NCI-H2227 (cell line): ENCODE measurements at regions not wholly inside any gene's neighbourhood (a gene's known extent, or its start where the extent isn't known, plus 50 kb on each side); places are given as distances from the start of the nearest gene placed in this dataset.

Experiments
- DNase-seq: peaks from one replicate; lab custom pipeline; 2025; ENCODE audit not compliant: unreplicated experiment; lab: John Stamatoyannopoulos, UW

DNA sequence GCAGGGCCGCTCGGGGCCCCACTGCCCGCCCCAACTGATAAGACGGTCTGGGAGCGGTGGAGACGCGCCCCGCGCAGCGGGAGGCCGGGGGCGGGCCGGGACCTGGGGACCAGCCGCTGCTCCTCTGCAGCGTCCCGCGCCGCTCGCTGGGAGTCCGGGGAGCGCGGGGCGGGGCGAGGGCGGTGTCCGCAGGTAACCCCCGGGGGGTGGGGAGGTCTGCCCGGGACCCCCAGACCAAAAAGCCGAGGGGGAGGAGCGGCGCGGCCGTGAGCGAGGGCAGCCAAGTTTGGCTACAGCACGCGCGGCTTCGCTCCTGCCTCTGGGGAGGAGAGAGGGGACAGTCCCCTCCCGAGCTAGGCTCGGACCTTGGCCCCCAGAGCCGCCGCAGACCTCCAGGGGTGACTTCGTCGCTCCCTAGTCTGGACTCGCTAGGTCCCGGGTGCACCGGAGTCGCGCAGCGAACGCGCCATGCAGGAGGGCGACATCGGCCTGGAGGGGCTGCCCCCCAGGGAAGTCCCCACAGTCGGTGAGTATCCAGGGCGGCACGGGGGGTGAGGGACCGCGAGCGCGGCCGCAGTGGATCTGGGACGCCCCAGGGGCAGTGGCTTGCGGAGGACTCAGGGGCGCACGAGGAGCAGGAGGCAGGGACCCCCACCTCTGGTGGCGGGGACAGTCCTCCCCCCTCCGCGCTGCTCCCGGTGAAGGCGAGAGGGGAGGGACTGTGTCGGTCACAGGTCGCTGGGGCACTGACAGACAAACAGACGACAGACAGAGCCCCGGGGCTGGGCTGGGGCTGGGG, 92.3 kb upstream of the ANO1 start:
- peak; percentile 27 for DNase-seq

DNA sequence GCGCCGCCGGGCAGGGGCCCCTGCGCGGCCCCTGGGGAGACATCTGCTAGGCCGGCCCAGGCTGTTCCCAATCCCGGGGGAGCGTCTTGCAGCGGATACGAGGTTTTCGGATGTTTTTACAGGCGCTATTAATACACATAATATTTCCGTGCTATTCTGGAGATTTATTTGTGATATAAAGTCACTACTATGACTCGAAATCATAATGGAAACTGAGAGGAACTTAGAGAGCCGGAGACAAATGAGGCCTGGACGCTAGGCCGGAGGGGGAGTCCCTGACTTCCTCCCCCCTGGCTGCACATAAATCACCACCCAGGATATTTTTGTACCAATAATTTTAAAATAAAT, 91.7 kb upstream of the ANO1 start:
- no peak for DNase-seq

DNA sequence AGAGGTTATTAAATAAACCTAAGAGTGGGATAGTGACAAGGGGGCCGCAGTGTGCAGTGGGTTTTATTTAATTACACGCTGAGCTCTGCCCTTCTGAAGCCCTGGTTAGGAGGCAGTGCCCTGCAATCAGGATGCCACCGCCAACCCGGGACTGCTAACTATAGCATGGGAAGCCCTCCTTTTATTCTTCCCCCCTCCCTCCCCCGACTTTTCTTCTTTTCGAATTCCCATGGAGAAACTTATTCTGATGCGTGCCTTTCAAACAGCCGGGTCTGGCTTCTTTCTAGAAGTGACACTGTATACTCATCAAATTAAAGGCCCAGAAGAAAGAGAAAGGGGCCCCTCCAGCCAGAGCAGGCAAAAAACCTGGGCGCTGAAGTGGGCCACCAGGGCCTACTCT, 91.3 kb upstream of the ANO1 start:
- DNase-seq, result no peak

DNA sequence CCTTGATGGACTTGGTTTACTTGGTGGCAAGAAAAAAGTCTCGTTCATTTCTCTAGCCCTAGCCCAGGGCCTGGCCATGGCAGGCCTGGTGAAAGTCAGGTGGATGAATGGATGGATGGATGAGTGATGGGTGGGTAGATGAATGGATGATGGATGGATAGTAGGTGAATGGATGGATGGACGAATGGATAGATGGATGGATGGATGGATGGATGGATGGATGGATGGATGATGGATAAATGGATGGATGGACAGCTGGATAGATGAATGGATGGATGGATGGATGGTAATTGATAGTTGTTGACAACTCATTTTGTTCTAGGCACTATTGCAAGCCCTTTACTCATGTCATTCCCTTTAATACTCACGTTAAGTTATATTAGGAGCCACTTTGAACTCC, 86.1 kb upstream of the ANO1 start:
- DNase-seq, result no peak

DNA sequence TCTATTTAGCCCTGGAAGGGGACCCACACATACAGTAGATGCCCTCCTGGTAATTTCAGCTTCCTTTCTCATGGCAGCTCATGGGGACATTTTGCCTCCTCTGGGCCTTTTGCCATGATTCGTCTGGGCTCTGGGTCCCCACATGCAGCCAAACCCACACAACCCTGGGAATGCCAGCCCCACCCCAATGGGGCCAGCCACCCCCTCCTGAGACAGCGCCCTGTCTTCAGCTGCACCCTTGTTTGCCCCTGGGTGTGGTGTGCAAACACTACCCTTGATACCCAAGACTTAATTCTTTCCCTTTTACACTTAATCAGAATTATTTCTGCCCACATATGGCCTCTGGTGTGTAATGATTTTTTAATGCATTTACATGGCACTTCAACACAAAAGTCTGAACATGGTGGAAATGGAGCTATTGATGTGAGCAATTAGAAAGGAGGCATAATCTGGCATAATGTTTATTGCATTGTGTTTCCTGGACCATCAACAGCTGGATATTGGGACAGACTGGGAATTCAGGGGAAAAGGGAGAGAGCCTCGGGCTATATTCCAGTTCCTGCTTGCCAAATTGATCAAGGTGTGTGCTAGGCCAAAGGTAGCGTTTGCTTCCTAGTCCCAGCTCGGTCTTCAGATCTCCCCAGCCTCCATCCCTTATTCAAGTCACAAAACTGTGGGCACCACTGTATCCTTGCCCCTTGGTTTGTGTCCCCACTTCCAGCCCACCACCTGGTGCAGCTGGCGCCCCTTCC, 85.0 kb upstream of the ANO1 start:
- DNase-seq, result no peak

DNA sequence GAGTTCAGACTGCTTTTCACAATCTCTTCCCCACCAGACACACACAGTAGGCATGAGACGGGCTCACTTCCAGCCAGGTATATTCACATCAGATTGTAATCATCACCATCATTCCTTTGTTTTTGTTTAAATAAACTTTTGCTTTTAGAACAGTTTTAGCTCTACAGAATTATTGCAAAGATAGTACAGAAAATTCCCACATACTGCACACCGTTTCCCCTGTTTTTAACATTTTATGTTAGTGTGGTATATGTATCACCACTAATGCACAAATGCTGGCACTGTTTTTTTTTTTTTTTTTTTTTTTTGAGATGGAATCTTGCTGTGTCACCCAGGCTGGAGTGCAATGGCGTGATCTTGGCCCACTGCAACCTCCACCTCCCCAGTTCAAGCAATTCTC, 83.3 kb upstream of the ANO1 start:
- no peak for DNase-seq

DNA sequence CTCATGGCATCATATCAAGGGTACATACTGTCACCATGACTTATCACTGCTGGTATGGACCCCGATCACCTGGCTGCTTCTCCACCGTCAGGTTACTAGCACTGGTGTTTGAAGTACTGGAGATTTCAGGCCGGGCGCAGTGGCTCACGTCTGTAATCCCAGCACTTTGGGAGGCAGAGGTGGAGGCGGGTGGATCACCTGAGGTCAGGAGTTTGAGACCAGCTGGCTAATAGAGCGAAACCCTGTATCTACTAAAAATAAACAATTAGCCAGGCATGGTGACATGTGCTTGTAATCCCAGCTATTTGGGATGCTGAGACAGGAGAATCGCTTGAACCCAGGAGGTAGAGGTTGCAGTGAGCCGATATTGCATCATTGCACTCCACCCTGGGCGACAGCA, 82.4 kb upstream of the ANO1 start:
- no peak for DNase-seq

DNA sequence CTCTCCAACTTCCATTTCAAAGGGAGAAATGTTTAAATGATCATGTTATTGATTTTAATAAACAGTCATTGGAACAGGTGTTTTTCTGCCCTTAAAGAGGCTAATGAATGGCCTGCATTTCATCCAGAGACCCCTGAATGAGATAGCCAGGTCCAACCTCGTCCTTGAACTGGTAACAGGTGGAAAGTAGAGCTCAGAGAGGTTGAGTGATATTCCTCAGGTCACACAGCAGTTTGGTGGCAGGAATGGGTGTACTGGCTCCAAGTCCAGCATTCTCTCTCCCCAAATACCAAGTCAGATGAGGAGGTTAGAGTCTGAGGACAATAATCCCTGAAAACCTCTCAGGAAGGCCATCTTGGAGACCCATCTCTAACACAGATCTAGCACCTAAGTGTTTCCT, 81.7 kb upstream of the ANO1 start:
- DNase-seq, result no peak

DNA sequence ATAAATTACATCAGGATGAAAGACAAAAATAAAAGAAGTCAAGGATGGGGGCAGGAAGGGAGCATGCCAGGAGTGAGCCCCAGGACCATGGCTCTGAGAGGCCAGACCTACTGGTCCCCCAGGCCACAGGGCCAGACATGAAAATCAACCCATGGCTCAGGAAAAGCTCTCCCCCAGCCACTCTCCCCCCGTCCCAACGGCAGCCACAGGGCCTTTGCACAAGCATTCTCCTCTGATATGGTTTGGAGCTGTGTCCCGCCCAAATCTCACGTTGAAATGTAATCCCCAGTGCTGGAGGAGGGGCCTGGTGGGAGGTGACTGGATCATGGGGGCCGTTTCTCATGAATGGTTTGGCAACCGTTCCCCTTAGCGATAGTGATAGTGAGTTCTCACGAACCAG, 80.8 kb upstream of the ANO1 start:
- no peak for DNase-seq

DNA sequence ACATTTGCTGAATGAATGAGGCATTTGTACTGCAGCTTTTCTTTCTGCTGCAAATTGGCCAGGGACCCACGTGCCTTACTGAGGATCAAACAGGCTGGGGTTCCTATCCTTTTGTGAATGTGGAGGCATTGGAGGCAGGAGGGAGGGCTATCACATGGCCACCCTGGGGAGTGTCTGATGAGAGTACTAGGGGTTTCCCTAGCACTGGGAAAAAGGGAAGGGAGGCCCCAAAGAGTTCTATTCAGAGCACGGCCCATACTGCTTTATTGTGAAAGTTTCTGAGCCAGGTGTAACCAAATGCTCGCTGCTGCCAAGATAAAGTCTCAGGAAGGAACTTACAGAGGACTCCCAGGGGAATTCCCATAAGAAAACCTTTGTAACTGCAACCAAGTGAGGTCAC, 78.4 kb upstream of the ANO1 start:
- no peak for DNase-seq

DNA sequence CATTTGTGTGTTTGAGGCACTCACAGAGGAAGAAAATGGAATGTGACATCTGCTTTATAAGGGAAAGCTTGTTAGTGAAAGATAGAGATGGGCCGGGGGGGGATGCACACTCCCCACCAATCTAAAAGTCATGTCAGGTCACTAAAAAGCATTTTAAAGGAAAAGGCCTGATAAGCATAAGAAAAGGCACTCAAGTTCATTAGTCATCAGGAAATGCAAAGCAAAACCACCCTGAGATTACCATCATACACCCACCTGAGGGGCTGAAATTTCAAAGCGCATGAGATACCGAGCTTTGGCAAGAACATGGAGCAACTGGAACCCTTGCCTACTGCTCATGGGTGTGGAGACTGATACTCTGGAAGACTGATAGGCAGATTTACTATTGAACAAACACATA, 77.9 kb upstream of the ANO1 start:
- DNase-seq, result no peak

DNA sequence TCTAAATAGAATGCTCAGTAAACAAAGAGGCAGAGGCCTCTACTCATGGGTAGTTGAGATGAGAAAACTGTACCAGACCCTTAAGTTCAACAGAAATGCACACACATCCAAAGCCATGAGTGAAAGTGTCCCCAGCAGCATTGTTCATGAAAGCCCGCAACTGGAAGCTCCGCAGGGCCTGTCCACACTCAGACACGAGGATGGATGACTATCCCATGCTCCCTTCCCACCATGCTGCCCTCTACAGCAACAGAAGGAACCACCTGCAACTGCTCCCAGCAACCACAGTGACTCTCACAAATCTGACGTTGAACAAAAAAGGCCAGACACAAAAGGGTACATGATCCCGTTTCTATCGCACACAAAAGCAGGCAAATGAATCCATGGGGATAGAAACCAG, 76.9 kb upstream of the ANO1 start:
- no peak for DNase-seq

DNA sequence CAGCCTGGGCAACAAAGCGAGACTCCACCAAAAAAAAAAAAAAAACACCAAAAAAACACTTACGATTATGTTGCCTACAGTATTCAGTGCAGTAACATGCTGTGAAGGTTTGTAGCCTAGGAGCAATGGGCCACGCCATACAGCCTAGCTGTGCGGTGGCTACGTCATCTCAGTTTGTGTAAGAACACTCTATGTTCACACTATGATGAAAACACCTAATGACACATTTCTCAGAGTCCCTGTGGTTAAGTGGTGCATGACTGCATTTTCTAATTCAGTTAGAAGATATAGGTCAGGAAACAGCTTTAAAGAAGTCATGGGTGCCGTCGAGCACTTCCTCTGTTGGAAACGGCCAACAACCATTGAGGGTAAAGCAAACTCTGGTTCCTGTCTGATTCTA, 75.7 kb upstream of the ANO1 start:
- no peak for DNase-seq

DNA sequence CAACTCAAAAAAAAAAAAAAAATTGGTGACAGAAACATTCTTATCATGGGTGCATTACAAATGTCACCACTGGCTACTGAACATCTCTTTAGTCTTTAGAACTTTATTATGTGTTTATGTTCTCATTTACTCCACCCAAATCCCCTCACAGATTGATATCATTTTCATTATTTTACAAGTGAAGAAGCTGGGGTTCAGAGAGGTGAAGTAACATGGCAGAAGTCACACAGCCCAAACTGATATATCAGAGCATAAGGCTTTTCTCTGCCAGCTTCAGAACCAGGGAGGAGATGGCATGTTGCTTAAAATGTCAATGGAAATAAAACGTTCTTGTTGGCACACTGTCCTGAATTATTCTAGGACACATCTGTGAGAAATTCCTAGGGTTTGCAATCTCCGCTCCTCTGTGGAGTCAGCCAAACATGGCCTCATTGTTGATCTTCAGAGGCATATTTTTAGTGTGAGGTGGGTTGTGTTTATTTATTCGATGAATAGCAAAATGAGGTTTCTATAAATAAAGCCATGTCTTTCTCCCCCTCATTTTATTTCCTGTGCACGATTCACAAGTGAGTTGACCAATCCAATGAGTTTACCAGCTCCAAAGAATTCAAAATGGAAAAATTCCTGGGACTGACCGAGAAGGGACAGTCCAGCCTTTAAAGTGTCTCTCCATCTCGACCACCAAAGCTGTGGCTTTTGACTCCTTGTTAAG, 72.9 kb upstream of the ANO1 start:
- DNase-seq, result no peak

DNA sequence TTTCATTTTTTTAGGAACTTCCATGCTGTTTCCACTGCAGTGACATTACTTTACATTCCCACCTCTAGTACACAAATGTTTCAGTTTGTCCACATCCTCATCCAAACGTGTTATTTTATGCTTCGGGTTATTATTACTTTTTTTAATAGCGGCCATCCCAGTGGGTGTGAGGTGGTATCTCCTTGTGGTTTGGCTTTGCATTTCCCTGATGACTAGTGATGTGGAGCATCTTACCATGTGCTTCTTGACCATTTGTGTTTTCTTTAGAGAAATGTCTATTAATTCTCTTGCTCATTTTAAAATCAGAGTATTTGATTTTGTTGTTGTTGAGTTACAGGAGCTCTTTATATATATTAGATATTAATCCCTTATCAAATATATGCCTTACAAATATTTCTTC, 70.3 kb upstream of the ANO1 start:
- no peak for DNase-seq

DNA sequence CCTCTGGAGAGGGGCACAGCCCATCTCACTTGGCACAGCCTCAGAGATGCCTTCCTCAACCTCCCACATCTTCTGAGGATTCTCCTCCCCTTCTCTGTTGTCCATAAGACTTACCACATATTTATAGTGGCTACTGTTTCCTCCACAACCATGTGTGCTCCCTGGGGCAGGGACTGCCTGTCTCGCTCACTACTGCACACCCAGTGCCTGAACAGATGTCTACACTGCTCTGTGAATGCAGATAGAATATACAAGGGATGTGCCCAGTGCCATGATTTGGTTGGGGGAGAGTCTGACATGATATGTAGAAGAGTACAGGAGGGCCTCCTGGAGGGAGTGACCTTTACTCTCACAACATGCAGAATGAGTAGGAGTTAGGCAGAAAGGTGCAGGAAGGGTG, 67.3 kb upstream of the ANO1 start:
- DNase-seq, result no peak

DNA sequence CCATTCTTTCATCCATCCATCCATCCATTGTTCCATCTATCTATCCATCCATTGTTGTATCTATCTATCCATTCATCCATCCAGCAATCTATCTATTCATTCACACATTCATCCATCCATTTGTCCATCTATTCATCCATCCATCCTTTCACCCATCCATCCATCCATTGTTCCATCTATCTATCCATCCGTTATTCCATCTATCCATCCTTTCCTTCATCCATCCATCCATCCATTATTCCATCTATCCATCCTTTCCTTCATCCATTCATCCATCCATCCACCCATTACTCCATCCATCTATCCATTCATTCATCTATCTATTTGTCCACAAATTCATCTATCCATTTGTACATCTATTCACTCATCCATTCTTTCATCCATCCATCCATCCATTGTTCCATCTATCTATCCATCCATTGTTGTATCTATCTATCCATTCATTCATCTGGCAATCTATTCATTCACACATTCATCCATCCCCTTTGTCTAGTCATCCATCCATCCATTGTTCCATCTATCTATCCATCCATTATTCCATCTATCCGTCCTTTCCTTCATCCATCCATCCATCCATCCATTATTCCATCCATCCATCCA, 65.9 kb upstream of the ANO1 start:
- DNase-seq, result no peak

DNA sequence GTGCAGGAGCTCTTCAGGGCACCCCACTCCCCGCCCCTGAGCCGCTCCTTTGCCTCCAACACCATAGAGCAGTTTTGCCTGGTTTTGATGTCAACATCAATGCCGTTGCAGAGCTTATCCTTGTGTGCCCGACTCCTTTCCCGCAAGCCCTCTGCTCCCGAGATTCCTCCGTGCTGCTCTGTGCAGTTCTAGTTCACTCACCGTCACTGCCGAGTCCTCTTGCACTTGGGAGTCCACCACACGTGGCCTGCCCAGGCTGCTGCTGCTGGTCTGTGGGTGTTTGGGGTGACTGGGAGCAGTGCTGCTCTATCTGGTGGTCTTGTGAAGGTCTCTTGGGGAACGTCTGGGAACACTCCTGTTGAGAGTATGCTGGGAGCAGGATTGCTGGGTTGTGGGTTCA, 63.8 kb upstream of the ANO1 start:
- DNase-seq, result no peak

DNA sequence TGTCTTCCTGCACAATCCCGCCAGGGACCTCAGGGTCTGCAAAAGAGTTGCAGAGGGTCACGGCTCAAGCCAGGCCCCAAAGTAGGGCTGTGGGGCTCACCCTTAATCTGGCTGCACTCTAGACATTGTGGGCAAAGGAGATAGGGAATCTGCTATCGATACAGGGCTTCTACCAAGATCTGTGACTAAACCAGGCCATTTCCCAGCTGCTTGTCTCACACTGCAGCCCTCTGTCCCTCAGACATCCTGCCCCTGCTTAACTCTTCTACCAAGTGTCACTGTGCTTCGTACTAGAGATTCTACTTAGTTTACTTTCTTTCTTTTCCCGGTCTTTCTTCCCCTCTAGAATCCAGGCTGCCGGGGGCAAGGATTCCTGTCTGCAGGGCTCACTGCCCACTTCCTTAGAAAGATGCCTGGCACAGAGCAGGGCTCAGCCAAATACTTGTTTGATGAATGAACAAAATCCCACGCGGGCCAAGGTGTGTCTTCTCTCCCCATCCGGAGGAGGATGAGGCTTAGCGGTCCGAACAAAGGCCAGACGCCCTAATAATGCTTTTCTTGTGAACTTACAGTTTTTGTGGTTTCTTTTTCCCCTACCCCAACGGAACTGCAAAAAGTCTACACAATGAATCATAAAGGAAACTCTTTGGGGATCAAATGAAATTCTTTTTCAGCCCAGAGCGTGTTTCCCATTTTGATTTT, 61.3 kb upstream of the ANO1 start:
- DNase-seq, result no peak

DNA sequence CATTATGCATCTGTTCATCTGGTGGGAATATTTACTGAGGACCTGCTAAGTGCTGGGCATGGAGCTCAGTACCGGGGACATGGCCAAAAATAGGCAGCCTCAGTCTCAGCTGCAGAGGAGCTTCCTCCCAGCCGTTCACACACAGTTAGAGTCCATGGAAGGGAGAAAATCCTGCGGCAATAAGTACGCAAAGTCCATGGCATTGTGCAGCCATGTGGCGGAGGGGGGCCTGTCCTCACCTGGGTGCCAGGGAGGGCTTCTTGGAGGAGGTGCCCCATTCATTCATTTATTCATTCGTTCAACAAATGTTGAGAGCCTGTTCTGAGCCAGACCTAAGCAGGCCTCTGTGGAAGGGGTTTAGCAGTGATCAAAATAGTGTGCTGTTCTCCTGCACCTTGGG, 59.3 kb upstream of the ANO1 start:
- DNase-seq, result no peak

DNA sequence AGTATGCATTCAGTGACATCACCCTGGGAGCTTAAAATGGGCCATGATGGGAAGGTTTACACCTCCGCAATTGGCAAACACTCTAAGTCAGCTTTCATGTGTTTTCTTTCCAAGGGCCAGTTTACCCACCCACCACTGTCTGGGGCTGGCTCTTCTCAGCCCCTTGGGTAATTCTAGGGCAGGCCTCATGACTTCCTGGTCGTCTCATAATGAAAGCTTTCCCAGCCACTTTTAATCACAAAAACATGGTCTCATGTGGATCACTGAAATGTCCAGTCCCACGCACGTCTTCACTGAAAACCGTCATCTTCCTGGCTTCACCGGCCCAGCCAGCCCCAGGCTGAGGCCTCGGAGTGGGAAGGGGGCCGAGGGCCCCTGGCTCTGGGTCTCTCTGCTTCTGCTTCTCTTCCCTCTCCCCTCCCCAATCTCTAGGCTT, 58.5 kb upstream of the ANO1 start:
- no peak for DNase-seq
